Upper lobe of right lung (tissue), 1 donor: ENCODE measurements at regions not wholly inside any gene's neighbourhood (a gene's known extent, or its start where the extent isn't known, plus 50 kb on each side); places are given as distances from the start of the nearest gene placed in this dataset.

Experiments
- ATAC-seq: fragments of 200-7000 bp; cut with Tn5 transposase; one replicate; pipeline ENCODE4 v1.9.1; 2020; ENCODE audit warnings: mild to moderate bottlenecking, moderate library complexity
- DNase-seq: peaks from one replicate; pipeline ENCODE4 v3.0.0-alpha.2; 2020
- H3K27ac ChIP-seq: fragments of 200-600 bp; one replicate; pipeline ENCODE4 v1.8.0; 2022
- H3K27me3 ChIP-seq: fragments of 200-600 bp; one replicate; pipeline ENCODE4 v1.8.0; 2022; ENCODE audit warnings: mild to moderate bottlenecking
- H3K36me3 ChIP-seq: fragments of 200-600 bp; one replicate; pipeline ENCODE4 v1.8.0; 2022
- H3K4me1 ChIP-seq: fragments of 200-600 bp; one replicate; pipeline ENCODE4 v1.8.0; 2022
- H3K4me3 ChIP-seq: fragments of 200-600 bp; one replicate; pipeline ENCODE4 v1.8.0; 2022; ENCODE audit warnings: mild to moderate bottlenecking
- H3K9me3 ChIP-seq: fragments of 200-600 bp; one replicate; pipeline ENCODE4 v1.8.0; 2022
- intact Hi-C: fragments of 100-400 bp; cut with DNase I; formaldehyde crosslinking; loops from one replicate; pipeline ENCODE4 v1.11.0; 2022
- TF ChIP-seq, protein P1 (sequence below): fragments of 200-600 bp; IDR thresholded peaks from one replicate; pipeline ENCODE4 v1.8.0; 2022; ENCODE audit warnings: antibody characterized with exemption
- donor health status: DM: no; HTN: yes; CAD: no; lungs with severe emphysema.

GRCh38 chr2:41061356-41061755, 609.5 kb upstream of the SLC8A1 start:
- Histone ChIP-seq H3K27me3 (no peaks in the 10 kb centered on the region), H3K4me1 (no peaks in the 10 kb centered on the region), H3K27ac (no peak overlapping the region), H3K9me3 (no peaks in the 10 kb centered on the region), H3K4me3 (no peak overlapping the region), H3K36me3 (no peaks in the 10 kb centered on the region)
- no peak for DNase-seq
- TF ChIP-seq, protein P1, sequence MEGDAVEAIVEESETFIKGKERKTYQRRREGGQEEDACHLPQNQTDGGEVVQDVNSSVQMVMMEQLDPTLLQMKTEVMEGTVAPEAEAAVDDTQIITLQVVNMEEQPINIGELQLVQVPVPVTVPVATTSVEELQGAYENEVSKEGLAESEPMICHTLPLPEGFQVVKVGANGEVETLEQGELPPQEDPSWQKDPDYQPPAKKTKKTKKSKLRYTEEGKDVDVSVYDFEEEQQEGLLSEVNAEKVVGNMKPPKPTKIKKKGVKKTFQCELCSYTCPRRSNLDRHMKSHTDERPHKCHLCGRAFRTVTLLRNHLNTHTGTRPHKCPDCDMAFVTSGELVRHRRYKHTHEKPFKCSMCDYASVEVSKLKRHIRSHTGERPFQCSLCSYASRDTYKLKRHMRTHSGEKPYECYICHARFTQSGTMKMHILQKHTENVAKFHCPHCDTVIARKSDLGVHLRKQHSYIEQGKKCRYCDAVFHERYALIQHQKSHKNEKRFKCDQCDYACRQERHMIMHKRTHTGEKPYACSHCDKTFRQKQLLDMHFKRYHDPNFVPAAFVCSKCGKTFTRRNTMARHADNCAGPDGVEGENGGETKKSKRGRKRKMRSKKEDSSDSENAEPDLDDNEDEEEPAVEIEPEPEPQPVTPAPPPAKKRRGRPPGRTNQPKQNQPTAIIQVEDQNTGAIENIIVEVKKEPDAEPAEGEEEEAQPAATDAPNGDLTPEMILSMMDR: no peak
- no peak for ATAC-seq
- intact Hi-C loops: no loop called here

- H3K4me3 ChIP-seq: no peak overlapping the region
- DNase-seq (no peak), ATAC-seq (no peak)
- intact Hi-C loops: no loop called here
- no peaks in the 10 kb centered on the region for H3K36me3 ChIP-seq
- H3K4me1 ChIP-seq: no peaks in the 10 kb centered on the region
- H3K9me3 ChIP-seq: no peaks in the 10 kb centered on the region
- TF ChIP-seq, protein P1: no peak
- H3K27ac ChIP-seq: no peak overlapping the region
- no peaks in the 10 kb centered on the region for H3K27me3 ChIP-seq
Measured at GRCh38 chr2:41062336-41062735, 610.4 kb upstream of the SLC8A1 start.

DNA sequence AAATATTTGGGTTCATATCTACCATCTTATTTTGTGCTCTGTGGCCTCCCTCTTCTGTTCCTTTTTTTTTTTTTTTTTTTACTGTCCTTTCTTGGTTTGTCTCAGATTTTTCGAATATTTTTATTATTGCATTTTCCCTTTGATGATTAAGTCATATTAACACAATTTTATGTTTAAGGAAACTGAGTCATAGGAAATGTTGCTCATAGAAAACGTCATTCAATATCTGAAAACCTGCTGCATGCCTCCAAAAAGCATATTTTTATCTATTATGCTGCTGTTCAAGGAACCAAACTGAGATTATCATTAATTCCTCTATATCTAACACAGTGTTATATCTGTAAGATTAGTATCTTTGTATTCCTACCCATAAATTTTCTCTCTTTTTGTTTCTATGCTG, 614.3 kb upstream of the SLC8A1 start:
- DNase-seq (no peak), ATAC-seq (no peak)
- TF ChIP-seq, protein P1: no peak
- Histone ChIP-seq H3K4me3 (no peak overlapping the region), H3K27me3 (no peaks in the 10 kb centered on the region), H3K4me1 (no peaks in the 10 kb centered on the region), H3K36me3 (no peaks in the 10 kb centered on the region), H3K9me3 (no peaks in the 10 kb centered on the region), H3K27ac (no peak overlapping the region)
- intact Hi-C loops: no loop called here

- Histone ChIP-seq H3K27ac (no peak overlapping the region), H3K36me3 (no peaks in the 10 kb centered on the region), H3K27me3 (no peaks in the 10 kb centered on the region), H3K4me3 (no peak overlapping the region), H3K9me3 (no peaks in the 10 kb centered on the region), H3K4me1 (no peaks in the 10 kb centered on the region)
- no peak for ATAC-seq
- no peak for DNase-seq
- TF ChIP-seq, protein P1: no peak
- intact Hi-C loops: no loop called here
Measured at GRCh38 chr2:41068740-41069139, 616.9 kb upstream of the SLC8A1 start.

DNA sequence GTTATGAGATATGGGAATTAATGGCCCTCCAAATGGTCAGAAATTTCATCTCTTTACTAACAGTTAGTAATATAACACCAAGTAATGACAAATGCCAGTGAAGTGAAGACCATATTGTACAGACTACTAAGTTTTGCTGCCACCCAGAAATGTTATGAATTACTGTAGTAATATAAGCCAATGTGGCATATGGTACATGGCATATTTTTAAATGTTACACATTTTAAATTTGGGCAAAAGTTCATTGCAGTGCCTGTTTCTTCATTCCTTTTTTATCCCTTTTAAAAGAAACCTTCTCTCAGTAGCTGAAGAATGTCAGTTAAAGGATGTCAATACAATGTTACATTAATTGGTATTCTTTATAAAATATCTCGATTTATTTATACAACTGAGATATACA, 626.5 kb upstream of the SLC8A1 start:
- intact Hi-C loops: no loop called here

GRCh38 chr2:41079011-41079410, 627.1 kb upstream of the SLC8A1 start:
- ATAC-seq (no peak), DNase-seq (no peak)
- H3K27me3 ChIP-seq: no peaks in the 10 kb centered on the region
- no peaks in the 10 kb centered on the region for H3K9me3 ChIP-seq
- no peak overlapping the region for H3K4me3 ChIP-seq
- no peaks in the 10 kb centered on the region for H3K4me1 ChIP-seq
- H3K36me3 ChIP-seq: no peaks in the 10 kb centered on the region
- no peak overlapping the region for H3K27ac ChIP-seq
- intact Hi-C loops: no loop called here
- TF ChIP-seq, protein P1: no peak

More for the DNA sequence above, 626.5 kb upstream of the SLC8A1 start:
- no peaks in the 10 kb centered on the region for H3K4me1 ChIP-seq
- H3K36me3 ChIP-seq: no peaks in the 10 kb centered on the region
- no peaks in the 10 kb centered on the region for H3K9me3 ChIP-seq
- ATAC-seq (no peak), DNase-seq (no peak)
- no peak overlapping the region for H3K4me3 ChIP-seq
- TF ChIP-seq, protein P1: no peak
- H3K27ac ChIP-seq: no peak overlapping the region
- H3K27me3 ChIP-seq: no peaks in the 10 kb centered on the region
